Hepatocyte (in vitro differentiated cells): ENCODE measurements at regions not wholly inside any gene's neighbourhood (a gene's known extent, or its start where the extent isn't known, plus 50 kb on each side); places are given as distances from the start of the nearest gene placed in this dataset.

Experiments
- EZH2 ChIP-seq: fragments of 200-600 bp; sonication (generic); IDR thresholded peaks from 2 replicates; pipeline ENCODE4 v1.6.1; 2016; ENCODE audit warnings: antibody characterized with exemption, mild to moderate bottlenecking, borderline replicate concordance
- TF ChIP-seq, protein P1 (sequence below): fragments of 200-600 bp; sonication (generic); IDR thresholded peaks from 2 replicates; pipeline ENCODE4 v1.5.1; 2016; ENCODE audit warnings: antibody characterized with exemption, mild to moderate bottlenecking; ENCODE audit not compliant: poor library complexity

DNA sequence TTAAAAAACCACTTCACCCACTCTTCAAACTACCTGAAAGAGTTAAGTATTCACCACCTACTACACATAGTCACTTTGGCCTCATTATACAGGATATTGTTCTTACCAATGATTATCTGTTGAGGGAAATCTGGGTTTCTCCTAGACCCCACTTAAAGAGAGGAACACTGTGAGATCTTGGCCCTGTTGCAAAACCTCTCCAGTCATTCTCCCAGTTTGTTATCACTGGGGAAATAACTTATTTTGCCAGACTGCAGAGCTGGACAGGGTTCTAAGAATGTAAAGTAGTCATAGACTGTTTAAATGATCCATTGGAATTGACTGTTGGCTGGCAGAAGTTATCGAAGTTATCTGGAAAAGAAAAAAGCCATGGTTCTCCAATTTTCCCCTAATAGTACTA, 143.8 kb downstream of the HGF start:
- no peak for TF ChIP-seq EZH2
- TF ChIP-seq, protein P1, sequence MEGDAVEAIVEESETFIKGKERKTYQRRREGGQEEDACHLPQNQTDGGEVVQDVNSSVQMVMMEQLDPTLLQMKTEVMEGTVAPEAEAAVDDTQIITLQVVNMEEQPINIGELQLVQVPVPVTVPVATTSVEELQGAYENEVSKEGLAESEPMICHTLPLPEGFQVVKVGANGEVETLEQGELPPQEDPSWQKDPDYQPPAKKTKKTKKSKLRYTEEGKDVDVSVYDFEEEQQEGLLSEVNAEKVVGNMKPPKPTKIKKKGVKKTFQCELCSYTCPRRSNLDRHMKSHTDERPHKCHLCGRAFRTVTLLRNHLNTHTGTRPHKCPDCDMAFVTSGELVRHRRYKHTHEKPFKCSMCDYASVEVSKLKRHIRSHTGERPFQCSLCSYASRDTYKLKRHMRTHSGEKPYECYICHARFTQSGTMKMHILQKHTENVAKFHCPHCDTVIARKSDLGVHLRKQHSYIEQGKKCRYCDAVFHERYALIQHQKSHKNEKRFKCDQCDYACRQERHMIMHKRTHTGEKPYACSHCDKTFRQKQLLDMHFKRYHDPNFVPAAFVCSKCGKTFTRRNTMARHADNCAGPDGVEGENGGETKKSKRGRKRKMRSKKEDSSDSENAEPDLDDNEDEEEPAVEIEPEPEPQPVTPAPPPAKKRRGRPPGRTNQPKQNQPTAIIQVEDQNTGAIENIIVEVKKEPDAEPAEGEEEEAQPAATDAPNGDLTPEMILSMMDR, result no peak
